ENCODE measurements at regions not wholly inside any gene's neighbourhood (a gene's known extent, or its start where the extent isn't known, plus 50 kb on each side); places are given as distances from the start of the nearest gene placed in this dataset.

GRCh38 chr2:172225786-172226185 lies 123.1 kb upstream of the DLX2 start:
- no peak overlapping the region for H3K9ac ChIP-seq (ENCODE audit: low read length)
- no peaks in the 10 kb centered on the region for H3K36me3 ChIP-seq (ENCODE audit: insufficient read depth, low read length)
- no peak overlapping the region for H2AFZ ChIP-seq (ENCODE audit: low read length)
- H3K9me2 ChIP-seq (ENCODE audit: low read depth, low read length), result no peaks in the 10 kb centered on the region
- H3K4me1 ChIP-seq (ENCODE audit: insufficient read depth, low read length, severe bottlenecking), result no peaks in the 10 kb centered on the region
- no peaks in the 10 kb centered on the region for H3K9me3 ChIP-seq (ENCODE audit: low read length)
- no peaks in the 10 kb centered on the region for H3K27me3 ChIP-seq (ENCODE audit: insufficient read depth, low read length)
- no peaks in the 10 kb centered on the region for H3K79me2 ChIP-seq (ENCODE audit: insufficient read depth, low read length)
- no peak overlapping the region for H3K4me3 ChIP-seq (ENCODE audit: low read depth, low read length, poor library complexity, severe bottlenecking)
- no peaks in the 10 kb centered on the region for H3F3A ChIP-seq (ENCODE audit: insufficient read depth, low read length)
- no peak overlapping the region for H3K27ac ChIP-seq (ENCODE audit: low read depth, low read length, poor library complexity, severe bottlenecking)
- H4K20me1 ChIP-seq (ENCODE audit: insufficient read depth, low read length), result no peaks in the 10 kb centered on the region
- no peak for TF ChIP-seq EZH2 (IDR thresholded peaks at IDR 0.05; ENCODE audit: borderline replicate concordance, low read length)
- TF ChIP-seq CTCF (IDR thresholded peaks at IDR 0.05; ENCODE audit: low read length), result no peak
- H3K4me2 ChIP-seq (ENCODE audit: low read length), result no peak overlapping the region

DNA sequence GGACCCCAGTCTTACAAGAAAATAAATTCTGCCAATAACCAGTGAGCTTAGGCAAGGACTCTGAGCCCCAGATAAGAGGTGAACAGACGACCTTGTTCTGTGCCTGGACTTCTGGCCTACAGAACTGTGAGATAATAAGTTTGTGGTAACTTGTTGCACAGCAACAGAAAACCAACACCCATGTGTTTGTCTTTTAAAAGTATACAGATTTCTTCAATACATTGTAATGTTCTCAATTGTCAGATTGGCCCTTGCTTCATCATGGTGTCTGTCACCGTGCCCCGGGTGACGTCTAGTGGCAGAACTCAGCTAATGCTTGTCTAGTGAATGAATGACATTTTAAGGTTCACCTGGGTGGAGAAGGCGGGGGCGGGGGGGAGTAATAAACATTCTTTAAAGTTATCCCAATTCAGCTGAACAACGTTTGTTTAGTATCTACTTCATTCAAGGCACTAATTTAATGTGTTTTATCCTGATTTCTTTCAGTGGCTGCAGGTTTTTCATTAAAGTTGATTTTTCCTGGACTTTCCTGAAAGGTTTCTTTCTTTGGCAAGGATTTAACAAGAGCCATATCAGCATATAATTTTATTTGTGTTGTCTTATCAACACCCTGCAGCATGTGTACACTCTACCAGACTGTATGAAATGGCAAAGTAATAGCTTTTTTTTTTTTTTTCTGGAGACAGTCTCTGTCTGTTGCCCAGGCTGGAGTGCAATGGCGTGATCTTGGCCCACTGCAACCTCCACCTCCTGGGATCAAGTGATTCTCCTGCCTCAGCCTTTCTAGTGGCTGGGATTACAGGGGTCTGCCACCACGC lies 123.8 kb upstream of the DLX2 start:
- no peak for TF ChIP-seq EZH2 (IDR thresholded peaks at IDR 0.05; ENCODE audit: borderline replicate concordance, low read length)
- TF ChIP-seq CTCF (IDR thresholded peaks at IDR 0.05; ENCODE audit: low read length), result peak; percentile 62
- Histone ChIP-seq H3K4me3 (ENCODE audit: low read depth, low read length, poor library complexity, severe bottlenecking) (no peak overlapping the region), H3K79me2 (ENCODE audit: insufficient read depth, low read length) (no peaks in the 10 kb centered on the region), H3K9me2 (ENCODE audit: low read depth, low read length) (no peaks in the 10 kb centered on the region), H4K20me1 (ENCODE audit: insufficient read depth, low read length) (no peaks in the 10 kb centered on the region), H3K27me3 (ENCODE audit: insufficient read depth, low read length) (no peaks in the 10 kb centered on the region), H3K4me2 (ENCODE audit: low read length) (no peak overlapping the region), H3K4me1 (ENCODE audit: insufficient read depth, low read length, severe bottlenecking) (no peaks in the 10 kb centered on the region), H3K27ac (ENCODE audit: low read depth, low read length, poor library complexity, severe bottlenecking) (no peak overlapping the region), H3K36me3 (ENCODE audit: insufficient read depth, low read length) (no peaks in the 10 kb centered on the region), H3K9ac (ENCODE audit: low read length) (no peak overlapping the region), H3F3A (ENCODE audit: insufficient read depth, low read length) (no peaks in the 10 kb centered on the region), H2AFZ (ENCODE audit: low read length) (no peak overlapping the region), H3K9me3 (ENCODE audit: low read length) (no peaks in the 10 kb centered on the region)

DNA sequence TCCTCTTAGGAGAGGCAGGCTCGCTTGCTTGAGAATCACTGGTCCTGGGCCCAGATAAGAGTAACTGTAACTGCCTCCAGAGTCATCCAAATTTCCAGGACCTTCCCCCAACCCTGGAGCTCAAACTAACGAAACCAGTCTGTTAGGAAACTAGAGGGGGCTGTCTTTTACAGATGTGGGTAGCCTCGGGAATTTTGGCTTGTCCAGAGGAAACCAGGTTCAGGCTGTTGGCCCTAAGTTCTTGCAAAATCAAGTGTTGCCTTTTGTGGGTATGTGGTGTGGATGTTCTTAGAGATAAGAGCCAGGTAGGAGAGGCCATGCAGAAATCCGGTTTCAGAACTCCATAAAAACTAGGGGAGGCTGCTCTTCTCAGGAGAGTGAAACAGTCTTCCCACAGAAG lies 125.0 kb upstream of the DLX2 start:
- Histone ChIP-seq H3K9ac (ENCODE audit: low read length) (no peak overlapping the region), H2AFZ (ENCODE audit: low read length) (no peak overlapping the region), H3K9me3 (ENCODE audit: low read length) (no peaks in the 10 kb centered on the region), H3K36me3 (ENCODE audit: insufficient read depth, low read length) (no peaks in the 10 kb centered on the region), H3K9me2 (ENCODE audit: low read depth, low read length) (no peaks in the 10 kb centered on the region), H3K79me2 (ENCODE audit: insufficient read depth, low read length) (no peaks in the 10 kb centered on the region), H3K4me1 (ENCODE audit: insufficient read depth, low read length, severe bottlenecking) (no peaks in the 10 kb centered on the region), H3F3A (ENCODE audit: insufficient read depth, low read length) (no peaks in the 10 kb centered on the region), H4K20me1 (ENCODE audit: insufficient read depth, low read length) (no peaks in the 10 kb centered on the region), H3K4me2 (ENCODE audit: low read length) (no peak overlapping the region), H3K4me3 (ENCODE audit: low read depth, low read length, poor library complexity, severe bottlenecking) (no peak overlapping the region), H3K27ac (ENCODE audit: low read depth, low read length, poor library complexity, severe bottlenecking) (no peak overlapping the region), H3K27me3 (ENCODE audit: insufficient read depth, low read length) (no peaks in the 10 kb centered on the region)
- TF ChIP-seq CTCF (IDR thresholded peaks at IDR 0.05; ENCODE audit: low read length) (no peak), EZH2 (IDR thresholded peaks at IDR 0.05; ENCODE audit: borderline replicate concordance, low read length) (no peak)

Data from OCI-LY1 (cell line).